NCI-H526 treated with DMSO at 0.1 percent for 48 hours (cell line): ENCODE measurements at regions not wholly inside any gene's neighbourhood (a gene's known extent, or its start where the extent isn't known, plus 50 kb on each side); places are given as distances from the start of the nearest gene placed in this dataset.

Source experiments
- DNase-seq: peaks from one replicate; lab custom pipeline; 2025; lab: John Stamatoyannopoulos, UW

DNA sequence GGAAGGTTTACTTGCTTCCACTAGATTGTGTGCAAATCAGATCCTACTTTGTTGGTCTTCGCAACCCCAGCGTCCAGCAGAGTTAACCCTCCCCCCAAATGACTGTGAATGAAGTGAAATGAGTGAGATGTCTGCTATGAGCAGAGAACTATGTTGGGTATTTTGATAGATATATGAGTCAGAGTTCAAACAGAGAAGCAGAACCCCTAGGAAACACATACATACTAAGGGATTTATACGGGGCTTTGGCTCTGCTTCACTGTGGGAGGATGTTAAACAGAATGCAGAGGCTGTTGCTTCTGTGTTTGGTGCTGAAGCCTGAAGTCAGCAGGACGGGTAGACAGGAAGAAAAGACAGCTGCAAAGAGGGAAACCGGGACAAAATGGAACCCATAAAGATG is 197.0 kb downstream of the MZT1 start:
- DNase-seq: no peak

DNA sequence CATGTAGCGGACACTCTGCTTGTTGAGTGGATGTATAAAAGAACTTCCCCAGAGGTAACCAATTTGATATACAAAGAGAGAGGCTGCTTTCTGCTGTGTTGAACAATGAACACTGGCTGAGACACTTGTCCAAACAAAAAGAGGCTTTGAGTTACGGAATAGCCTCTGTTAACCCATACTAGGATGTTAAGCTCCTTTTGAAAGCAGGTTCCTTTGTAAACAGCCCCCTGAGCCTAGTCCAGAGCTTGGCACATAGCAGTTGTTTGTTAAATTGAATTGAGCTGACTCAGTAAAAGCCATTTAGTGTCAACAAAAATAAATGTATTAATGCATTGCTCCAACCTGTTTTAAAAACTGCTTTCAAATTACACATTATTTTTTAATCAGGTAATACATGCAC is 200.1 kb downstream of the MZT1 start:
- DNase-seq: no peak

DNA sequence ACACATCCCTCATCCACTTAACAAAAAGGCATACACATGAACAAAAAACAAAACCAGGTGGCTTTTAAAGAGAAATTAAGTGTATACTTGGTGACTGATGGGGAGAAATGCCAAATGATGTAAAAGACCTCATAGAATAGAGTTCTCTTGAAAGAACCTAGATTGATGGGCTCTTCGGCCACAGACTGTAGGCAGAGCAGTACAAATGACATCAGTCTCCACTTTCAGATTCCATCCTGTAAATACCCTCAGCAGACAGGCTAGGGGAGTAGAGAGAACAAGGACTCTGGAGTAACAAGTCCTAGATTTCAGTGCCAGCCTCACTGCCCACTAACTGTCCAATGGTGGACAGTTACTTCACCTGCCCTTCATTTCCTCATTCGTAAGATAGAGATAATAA is 203.8 kb downstream of the MZT1 start:
- DNase-seq: no peak

- DNase-seq: no peak
Observed at GRCh38 chr13:72523049-72523448, 204.4 kb downstream of the MZT1 start.

GRCh38 chr13:72521940-72522661 is 205.3 kb downstream of the MZT1 start:
- DNase-seq: no peak

DNA sequence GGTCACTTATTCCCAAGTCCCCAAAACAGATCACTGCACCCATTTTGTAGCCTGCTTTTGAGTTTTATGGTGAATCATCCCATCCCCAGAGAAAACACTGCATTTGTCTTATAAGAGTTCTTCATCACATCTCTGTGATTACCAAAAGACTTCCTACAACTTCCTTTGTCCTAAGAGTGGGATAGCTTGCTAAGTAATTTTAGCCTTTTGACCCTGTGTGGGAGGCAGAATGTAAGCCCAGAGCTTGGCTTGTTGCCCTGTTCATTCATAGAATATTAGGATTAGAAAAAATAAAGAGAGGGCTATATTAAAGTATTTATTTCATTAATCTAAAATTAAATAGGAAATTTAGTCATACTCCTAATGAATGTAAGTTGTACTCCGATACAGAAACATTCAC is 213.3 kb downstream of the MZT1 start:
- no peak for DNase-seq

DNA sequence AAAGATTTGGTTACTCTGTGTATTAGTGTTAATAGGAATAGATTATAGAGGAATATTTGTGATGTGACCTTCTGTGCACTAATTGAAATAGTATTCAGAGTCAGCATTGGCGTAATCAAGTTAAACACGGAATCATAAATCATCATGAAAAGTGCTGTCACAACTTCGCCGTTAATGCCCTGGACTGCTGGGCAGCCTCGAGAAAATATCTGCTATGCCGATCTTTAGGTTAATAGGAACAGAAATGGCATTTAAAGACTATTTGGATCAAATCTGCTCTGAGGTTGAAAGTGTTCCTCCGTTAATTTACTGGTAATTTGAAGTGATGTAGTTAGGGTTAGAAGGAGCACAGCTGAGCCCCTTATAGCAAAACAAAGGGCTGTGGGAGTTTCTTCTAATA is 219.0 kb downstream of the MZT1 start:
- DNase-seq: no peak

- DNase-seq: no peak
Observed at GRCh38 chr13:72507416-72508199, 219.8 kb downstream of the MZT1 start.

DNA sequence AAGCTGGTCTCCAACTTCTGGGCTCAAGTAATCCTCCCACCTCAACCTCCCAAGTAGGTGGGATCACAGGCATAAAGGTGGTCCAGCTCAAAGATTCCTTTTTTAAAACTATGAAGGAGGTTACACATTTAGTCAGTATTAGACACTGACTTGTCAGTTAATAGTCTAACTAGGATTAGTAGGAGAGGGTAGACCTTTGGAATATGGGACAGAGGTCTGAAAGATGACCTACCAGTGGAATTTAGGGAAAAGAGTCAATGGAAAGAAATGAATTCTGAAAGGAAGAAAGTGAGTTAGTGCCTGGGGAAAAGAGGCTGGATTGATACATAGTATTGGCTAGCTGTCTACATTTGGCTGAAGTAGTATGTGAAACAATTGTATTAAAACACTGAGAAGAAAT is 220.7 kb downstream of the MZT1 start:
- DNase-seq: no peak

- DNase-seq: no peak
Observed at GRCh38 chr13:72505376-72505775, 222.1 kb downstream of the MZT1 start.

DNA sequence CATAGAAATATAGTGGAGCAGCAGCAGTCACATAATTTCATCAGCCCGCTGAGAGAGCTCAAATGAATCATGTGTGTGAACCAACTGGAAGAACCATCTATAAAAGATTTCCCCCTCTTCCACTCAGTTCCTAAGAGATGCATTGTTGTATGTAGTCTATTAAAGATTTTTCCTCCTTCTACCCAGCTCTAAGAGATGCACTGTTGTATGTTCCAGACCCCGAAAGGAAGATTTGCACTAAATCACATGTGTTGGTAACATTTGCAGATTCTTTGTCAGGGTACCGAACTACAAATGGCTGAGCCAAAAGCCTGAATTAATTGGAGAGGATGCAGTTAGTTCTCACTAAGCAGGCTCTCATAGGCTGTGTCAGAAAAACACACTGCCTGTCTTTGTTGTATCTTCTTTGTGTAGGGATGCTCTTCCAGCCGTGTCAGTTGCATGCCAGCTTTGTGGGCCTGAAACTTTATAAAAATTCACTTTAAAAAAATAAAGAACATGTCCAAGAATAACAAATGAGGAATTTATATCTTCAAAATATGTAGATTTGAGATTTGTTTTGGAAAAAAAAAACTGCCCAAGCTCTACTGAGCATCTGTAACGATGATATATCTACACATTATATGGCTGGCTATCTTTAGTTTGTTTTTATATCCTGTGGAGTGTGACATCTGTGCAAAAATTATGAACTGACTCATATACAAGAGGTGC is 223.1 kb downstream of the MZT1 start:
- DNase-seq: no peak

DNA sequence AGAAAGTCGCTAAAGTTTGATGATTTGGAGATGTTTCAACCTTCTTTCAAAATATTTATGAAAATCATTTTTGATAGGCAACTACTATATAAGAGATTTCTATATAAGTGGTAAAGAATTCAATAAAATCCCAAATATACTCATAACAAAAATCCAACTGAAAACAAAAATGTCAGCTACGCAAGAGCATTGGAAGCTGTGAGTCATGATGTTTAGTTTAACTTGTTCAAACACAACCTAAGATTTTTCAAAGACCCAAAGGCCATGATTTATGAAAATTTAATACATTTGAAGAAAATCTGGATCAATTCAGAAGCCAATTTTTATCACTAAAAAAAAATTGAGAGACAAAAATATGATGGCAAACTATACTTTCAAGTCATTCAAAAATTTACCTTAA is 226.6 kb downstream of the MZT1 start:
- DNase-seq: no peak

DNA sequence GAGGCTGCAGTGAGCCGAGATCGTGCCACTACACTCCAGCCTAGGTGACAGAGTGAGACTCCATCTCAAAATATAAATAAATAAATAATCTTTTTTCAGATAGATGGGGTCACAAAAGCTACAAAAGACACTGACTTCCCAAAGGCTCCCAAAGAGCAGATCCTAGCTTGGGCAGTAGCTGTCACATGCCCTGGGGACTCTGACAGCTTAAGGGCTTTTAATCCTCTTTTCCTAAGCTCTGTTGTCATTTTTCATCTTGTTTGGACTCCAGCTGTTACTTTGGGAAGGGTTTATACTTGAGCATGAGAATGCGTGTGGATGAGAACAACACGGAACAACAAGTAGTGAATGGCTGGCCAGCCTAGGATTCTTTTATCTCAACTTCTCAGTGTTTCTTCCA is 231.7 kb downstream of the MZT1 start:
- DNase-seq: no peak

- no peak for DNase-seq
Observed at GRCh38 chr13:72489751-72490150, 237.7 kb downstream of the MZT1 start.

DNA sequence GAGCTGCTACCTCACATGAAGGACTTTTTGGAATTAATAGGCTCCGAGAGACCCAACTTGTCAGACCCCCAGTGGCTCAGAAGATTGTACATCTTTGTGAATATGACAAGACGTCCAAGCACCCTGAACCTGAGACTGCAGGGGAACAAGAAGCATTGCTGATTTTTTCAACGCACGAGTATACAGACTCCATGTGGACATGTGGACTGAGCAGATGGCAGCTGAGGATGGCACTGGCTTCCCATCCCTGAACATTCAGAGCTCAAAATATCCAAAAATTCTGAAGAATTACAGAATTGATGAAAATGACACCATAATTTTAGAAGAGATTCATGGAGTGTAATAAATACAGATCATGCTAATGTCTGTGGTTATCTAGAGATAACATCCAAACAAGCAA is 254.1 kb downstream of the MZT1 start:
- DNase-seq: no peak

- no peak for DNase-seq
Observed at GRCh38 chr13:72469906-72470305, 257.5 kb downstream of the MZT1 start.

GRCh38 chr13:72463561-72463960 is 263.9 kb downstream of the MZT1 start:
- DNase-seq: no peak

- no peak for DNase-seq
Observed at GRCh38 chr13:72462726-72463125, 264.7 kb downstream of the MZT1 start.

- no peak for DNase-seq
Observed at GRCh38 chr13:72462166-72462565, 265.3 kb downstream of the MZT1 start.

GRCh38 chr13:72458701-72459100 is 268.7 kb downstream of the MZT1 start:
- DNase-seq: no peak

DNA sequence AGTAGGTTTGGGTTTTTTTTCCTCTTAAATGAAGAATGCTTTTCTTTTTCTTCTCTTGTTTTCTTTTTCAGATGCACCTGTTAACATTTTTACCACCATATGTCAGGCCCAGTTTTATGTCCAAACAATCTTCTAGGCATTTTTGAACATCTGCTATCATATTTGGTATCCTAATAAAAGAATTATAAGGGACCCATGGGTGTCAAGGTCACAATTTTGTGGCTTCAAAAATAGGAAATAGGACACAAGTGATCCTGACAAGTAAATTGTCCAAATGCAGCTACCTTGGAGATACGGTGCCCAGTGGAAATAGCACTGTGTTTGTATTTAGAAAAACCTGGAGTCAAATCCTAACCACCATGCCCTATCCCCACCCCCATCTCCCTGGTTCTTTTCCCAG is 270.3 kb downstream of the MZT1 start:
- no peak for DNase-seq

GRCh38 chr13:72456486-72456885 is 270.9 kb downstream of the MZT1 start:
- no peak for DNase-seq

DNA sequence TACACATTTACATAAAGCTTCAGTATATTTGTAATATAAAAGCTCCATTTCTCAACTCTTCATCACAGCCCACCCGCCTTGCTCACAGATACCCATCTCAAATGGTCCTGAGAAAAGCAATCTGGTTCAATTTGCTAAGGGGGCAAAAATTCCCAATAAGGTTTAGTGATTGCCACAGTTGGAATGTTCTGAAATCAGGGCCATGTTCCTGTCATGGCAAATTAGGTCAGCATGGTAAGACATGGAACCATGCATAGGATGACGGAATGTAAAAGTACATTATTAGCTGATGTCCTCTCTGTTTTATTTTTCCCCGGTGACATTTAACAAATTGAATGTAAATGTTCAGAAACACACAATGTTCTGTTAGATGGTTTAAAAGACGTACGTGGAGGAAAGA is 274.3 kb downstream of the MZT1 start:
- DNase-seq: no peak
